ENCODE measurements at regions not wholly inside any gene's neighbourhood (a gene's known extent, or its start where the extent isn't known, plus 50 kb on each side); places are given as distances from the start of the nearest gene placed in this dataset.

GRCh38 chr12:93153321-93153720, 224.2 kb upstream of the EEA1 start:
- TF ChIP-seq POLR2A (IDR thresholded peaks at IDR 0.05) (no peak), POLR2AphosphoS5 (IDR thresholded peaks at IDR 0.05) (no peak)

Measured in breast epithelium (tissue), 3 donors.